DMS53 treated with DMSO at 0.1 percent for 48 hours (cell line): ENCODE measurements at regions not wholly inside any gene's neighbourhood (a gene's known extent, or its start where the extent isn't known, plus 50 kb on each side); places are given as distances from the start of the nearest gene placed in this dataset.
"Not testable (repeated sequence)": the region's sequence is repeated elsewhere in the genome, so short reads cannot be mapped to it uniquely, and the experiment has no call there.

Experiments used
- DNase-seq: peaks from one replicate; lab custom pipeline; 2025; ENCODE audit not compliant: unreplicated experiment; lab: John Stamatoyannopoulos, UW

DNA sequence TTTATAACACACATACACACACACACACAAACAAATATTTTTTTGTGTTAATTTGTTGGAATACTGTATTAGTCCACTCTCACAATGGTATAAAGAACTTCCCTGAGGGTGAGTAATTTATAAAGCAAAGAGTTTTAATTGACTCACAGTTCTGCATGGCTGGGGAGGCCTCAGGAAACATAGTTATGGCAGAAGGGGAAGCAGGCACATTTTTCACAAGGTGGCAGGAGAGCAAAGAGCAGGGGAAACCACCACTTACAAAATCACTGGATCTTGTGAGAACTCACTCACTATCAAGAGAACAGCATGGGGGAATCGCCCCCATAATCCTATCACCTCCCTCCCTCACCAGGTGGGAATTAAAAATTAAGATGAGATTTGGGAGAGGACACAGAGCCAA is 205.4 kb upstream of the PTPRD start:
- no peak for DNase-seq

GRCh38 chr9:10835791-10836463 is 223.1 kb upstream of the PTPRD start:
- no peak for DNase-seq

DNA sequence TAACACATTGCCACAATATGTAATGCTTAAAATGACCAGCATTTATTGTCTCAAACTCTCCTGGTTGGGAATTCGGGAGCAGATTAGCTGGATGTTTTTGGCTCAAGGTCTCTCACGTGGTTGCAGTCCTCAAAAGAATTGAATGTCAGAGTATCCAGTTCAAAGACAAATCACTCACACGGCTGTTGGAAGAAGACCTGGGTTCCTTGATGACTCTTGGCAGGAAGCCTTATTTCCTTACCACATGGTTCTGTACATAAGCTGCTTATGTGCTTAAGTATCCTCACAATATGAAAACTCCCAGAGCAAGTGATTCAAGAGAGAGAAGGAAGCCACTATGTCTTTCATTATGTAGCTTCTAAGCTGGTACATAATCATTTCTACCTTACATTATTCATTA is 230.3 kb upstream of the PTPRD start:
- no peak for DNase-seq

GRCh38 chr9:10855847-10856246 is 243.0 kb upstream of the PTPRD start:
- DNase-seq = no peak

DNA sequence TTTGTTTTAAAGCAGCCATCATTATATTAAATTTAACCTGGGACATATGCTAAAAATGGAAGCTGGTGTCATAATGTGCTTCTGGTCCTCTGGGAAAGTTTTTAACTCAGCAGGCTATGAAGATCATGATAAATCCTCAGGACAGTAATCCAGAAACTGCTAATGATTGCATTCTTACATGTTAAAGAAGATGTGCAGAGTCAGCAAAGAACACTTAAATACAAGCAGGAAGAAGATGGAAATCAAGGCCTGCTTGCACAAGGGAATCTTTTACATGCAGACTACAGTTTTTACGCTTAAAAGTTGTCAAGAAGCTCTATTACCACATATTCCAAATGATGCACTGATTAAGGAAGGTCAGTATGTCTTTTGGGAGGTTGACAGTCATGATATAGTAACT is 246.0 kb upstream of the PTPRD start:
- DNase-seq = no peak

- no peak for DNase-seq
Measured at GRCh38 chr9:10863476-10863875, 250.7 kb upstream of the PTPRD start.

GRCh38 chr9:10867194-10867593 is 254.4 kb upstream of the PTPRD start:
- DNase-seq = no peak

DNA sequence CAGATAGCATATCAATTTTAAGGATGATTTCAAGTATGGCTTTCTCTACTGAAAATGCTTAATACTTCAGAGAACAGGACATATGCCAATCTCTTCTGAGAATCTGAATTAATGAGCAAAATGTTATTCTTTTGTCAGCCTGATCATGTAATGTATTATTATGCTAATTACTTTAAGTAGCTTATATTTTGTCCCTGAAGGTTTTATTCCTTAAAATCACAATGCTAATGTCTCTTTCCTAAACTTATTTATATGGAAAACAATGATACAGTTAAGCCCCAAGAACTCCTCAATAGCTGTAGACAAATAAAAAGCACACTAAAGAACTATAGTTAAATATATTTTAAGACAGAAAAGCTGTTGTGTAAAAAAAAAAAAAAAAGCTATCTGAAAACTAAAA is 256.9 kb upstream of the PTPRD start:
- DNase-seq = no peak

DNA sequence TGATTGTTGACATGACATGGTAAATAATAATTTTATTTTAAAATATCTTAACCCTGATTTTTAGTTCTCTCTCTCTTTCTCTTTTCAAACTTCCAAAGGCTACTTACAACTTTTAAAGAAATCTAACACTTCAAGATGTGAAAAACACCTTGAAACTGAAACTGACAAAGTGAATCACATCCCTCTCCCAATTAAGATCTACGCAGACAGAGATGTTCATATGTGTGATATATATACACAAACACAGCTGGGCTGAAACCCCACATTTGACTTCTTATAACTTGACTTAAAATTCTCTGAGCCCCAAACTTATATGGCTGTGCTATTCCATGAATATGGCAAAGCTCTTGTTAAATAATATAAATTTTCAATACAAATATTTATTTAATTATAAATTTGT is 261.2 kb upstream of the PTPRD start:
- no peak for DNase-seq

DNA sequence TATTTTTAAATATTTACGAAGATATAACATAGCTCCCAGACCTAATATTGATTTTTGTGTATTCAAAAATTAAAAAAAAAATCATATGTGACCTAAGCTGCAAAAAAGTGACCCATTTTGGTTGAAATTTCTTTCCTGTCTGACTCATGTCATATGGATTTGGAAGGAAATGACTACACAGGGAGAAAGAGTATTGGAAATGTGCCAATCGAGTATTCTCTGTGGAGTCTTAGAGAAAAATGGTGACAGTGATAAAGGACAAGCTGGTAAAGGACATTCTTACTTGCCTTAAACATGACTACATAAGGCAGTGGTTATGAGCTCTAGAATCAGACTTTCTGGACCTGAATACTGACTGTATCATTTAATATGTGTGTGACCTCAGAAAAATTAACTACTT is 262.9 kb upstream of the PTPRD start:
- DNase-seq = no peak

DNA sequence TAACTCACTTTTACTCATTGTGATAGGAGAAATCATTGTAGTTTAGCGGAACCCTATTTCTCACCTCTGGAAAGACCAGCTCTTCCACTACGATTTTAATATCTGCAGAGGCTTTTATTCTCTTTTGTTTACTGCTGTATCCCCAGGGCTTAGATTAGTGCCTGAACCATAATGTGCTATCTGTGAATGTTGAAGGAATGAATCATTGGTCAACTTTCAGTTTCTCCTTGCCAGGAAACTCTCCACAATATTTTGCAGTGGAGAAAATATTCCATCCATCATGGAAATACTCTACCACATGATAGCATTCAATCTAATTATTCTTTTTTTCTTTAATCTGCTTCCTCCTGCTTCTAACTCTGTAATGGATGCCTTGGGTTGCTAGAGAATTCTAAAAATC is 263.5 kb upstream of the PTPRD start:
- DNase-seq = no peak

- not testable (repeated sequence) for DNase-seq
Measured at GRCh38 chr9:10890266-10890665, 277.5 kb upstream of the PTPRD start.

- no peak for DNase-seq
Measured at GRCh38 chr9:10899509-10899908, 286.7 kb upstream of the PTPRD start.

GRCh38 chr9:10903969-10904368 is 291.2 kb upstream of the PTPRD start:
- DNase-seq = no peak

GRCh38 chr9:10910779-10911178 is 298.0 kb upstream of the PTPRD start:
- DNase-seq = no peak

GRCh38 chr9:10911373-10911772 is 298.6 kb upstream of the PTPRD start:
- DNase-seq = no peak

DNA sequence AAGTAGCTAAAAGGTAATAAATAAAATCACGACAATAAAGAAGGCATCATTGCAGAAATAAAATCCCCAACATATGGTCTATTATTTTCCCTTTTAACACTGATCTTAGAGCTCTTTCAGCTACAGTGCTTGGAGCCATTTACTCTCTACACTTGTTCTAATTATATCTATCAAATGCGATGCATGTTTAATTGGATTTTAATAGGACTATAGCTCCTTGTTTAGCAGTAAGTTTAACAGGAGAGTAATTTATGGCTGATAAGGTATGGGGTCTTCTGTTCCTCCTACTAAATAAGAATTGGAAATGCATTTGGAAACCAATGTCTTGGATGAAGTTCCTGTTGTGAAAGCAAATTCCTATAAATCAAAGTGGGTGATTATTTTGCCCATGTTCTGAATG is 304.2 kb upstream of the PTPRD start:
- DNase-seq = no peak

- DNase-seq = no peak
Measured at GRCh38 chr9:10921671-10922070, 308.9 kb upstream of the PTPRD start.

DNA sequence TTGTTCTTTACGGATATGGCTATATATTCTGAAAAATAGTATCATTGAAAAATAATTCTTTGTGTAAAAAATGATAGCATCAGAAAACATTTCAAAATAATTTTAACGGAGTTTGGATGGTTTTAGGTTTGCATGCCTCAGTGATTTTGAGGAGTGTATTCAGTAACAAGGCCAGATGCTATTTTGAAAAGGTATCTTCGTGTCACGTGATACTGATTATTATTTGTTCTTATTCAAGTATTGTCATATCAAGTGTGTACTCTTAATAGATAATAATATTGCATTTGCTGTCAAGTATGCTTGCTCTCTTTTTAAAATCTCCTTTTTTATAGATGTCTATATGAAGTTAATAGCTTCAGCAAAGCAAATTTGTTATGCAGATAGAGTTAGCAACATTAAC is 313.1 kb upstream of the PTPRD start:
- DNase-seq = no peak

GRCh38 chr9:10928372-10928771 is 315.6 kb upstream of the PTPRD start:
- DNase-seq = no peak

- DNase-seq = no peak
Measured at GRCh38 chr9:10930081-10930480, 317.3 kb upstream of the PTPRD start.

DNA sequence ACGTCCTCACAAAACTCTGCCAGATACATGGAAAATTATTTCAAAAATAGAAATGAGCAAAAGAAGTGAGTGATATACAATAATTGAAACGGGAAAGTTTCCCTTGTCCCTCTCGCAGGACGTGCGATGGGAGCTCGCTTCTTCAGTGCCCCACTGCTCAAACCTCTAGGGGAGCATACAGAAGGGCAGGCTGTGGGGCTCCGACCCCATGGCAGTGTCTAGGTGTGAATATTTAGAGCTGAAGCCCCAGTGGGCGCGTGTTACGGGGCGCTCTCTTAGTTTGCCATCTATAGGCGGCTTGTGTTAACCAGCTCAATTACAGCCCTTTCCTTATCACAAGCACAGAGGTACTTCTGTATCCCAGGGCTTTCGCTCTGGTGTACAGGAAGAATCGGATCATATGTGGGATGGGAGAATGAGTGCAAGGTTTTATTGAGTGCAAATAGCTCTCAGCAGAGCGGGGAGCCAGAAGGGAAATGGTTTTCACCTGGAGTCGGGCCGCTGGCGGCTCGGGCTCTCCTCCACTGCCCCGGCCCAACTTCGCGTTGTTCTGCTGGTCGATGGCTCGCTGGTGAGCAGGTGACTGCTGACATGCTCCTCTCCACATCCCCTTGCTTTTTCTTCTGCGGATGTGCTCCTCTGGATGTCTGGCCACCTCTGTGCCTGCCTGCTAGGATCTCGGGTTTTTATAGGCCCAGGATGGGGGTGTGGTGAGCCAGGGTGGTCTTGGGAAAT is 334.0 kb upstream of the PTPRD start:
- DNase-seq = no peak

DNA sequence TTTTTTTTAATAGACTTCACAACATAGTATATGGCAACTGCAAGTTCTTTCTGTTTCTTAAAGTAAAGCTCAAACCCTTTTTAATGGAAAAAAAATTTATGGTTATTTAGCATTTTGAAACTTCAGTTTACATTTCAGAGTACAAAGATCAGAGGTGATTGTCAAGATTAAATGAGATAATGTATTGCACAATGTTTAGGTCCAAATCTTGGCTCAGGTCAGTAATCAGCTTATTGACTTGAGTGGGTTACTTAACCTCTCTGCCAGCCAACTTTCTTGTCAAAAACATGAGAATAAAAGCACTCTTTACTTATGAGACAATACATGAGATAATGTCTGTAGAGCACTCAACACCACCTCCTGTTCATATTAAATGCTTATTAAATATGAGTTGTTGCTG is 345.1 kb upstream of the PTPRD start:
- DNase-seq = no peak
